NCI-H1694 treated with DMSO at 0.1 percent for 48 hours (cell line): ENCODE measurements at regions not wholly inside any gene's neighbourhood (a gene's known extent, or its start where the extent isn't known, plus 50 kb on each side); places are given as distances from the start of the nearest gene placed in this dataset.
A peak's percentile ranks its signal among the peaks of the same experiment; 100 is the strongest.

Experiments
- DNase-seq: peaks from one replicate; lab custom pipeline; 2025; lab: John Stamatoyannopoulos, UW

- DNase-seq: no peak
These were observed 64.8 kb downstream of the PTHLH start for GRCh38 chr12:27907766-27908165.

GRCh38 chr12:27906658-27907473, 65.7 kb downstream of the PTHLH start:
- no peak for DNase-seq

- no peak for DNase-seq
These were observed 66.4 kb downstream of the PTHLH start for GRCh38 chr12:27906127-27906500.

- no peak for DNase-seq
These were observed 67.0 kb downstream of the PTHLH start for GRCh38 chr12:27905285-27906126.

GRCh38 chr12:27902651-27903050, 69.9 kb downstream of the PTHLH start:
- no peak for DNase-seq

GRCh38 chr12:27901959-27902358, 70.6 kb downstream of the PTHLH start:
- DNase-seq: no peak

- no peak for DNase-seq
These were observed 71.3 kb downstream of the PTHLH start for GRCh38 chr12:27900920-27901879.

- peak; percentile 30 for DNase-seq
These were observed 73.3 kb downstream of the PTHLH start for GRCh38 chr12:27899151-27899661.

- no peak for DNase-seq
These were observed 74.5 kb downstream of the PTHLH start for GRCh38 chr12:27898022-27898421.

GRCh38 chr12:27896419-27896990, 76.0 kb downstream of the PTHLH start:
- no peak for DNase-seq

GRCh38 chr12:27894309-27894708, 78.2 kb downstream of the PTHLH start:
- DNase-seq: no peak

GRCh38 chr12:27879708-27880107, 92.8 kb downstream of the PTHLH start:
- no peak for DNase-seq

- no peak for DNase-seq
These were observed 95.6 kb upstream of the MANSC4 start for GRCh38 chr12:27875677-27876076.

GRCh38 chr12:27873010-27873409, 93.0 kb upstream of the MANSC4 start:
- no peak for DNase-seq

GRCh38 chr12:27871946-27872345, 91.9 kb upstream of the MANSC4 start:
- DNase-seq: no peak

GRCh38 chr12:27870939-27871338, 90.9 kb upstream of the MANSC4 start:
- no peak for DNase-seq

GRCh38 chr12:27869567-27869966, 89.5 kb upstream of the MANSC4 start:
- DNase-seq: peak; percentile 83

- no peak for DNase-seq
These were observed 88.1 kb upstream of the MANSC4 start for GRCh38 chr12:27868139-27868538.

GRCh38 chr12:27866373-27867101, 86.5 kb upstream of the MANSC4 start:
- DNase-seq: no peak

- no peak for DNase-seq
These were observed 85.4 kb upstream of the MANSC4 start for GRCh38 chr12:27865421-27865820.

- no peak for DNase-seq
These were observed 84.5 kb upstream of the MANSC4 start for GRCh38 chr12:27864521-27864920.
